Tibial nerve (tissue), 4 donors: ENCODE measurements at regions not wholly inside any gene's neighbourhood (a gene's known extent, or its start where the extent isn't known, plus 50 kb on each side); places are given as distances from the start of the nearest gene placed in this dataset.
"Not testable (repeated sequence)": the region's sequence is repeated elsewhere in the genome, so short reads cannot be mapped to it uniquely, and the experiment has no call there.

Experiments
- DNase-seq, 2 donors: peaks; one replicate each; pipeline ENCODE4 v3.0.0-alpha.2; 2019; ENCODE audit warnings: low spot score in 2 of 2
- H3K27ac ChIP-seq, 4 donors: fragments of 200-600 bp; sonication (generic) in 3 of 4; one replicate each; pipeline ENCODE4 v1.5.1; 2017 to 2019; ENCODE audit warnings: mild to moderate bottlenecking in 1 of 4
- H3K27me3 ChIP-seq, 2 donors: fragments of 200-600 bp; sonication (generic) in 1 of 2; one replicate each; pipeline versions ENCODE4 v1.5.1 to v1.6.0; 2017 to 2019
- H3K36me3 ChIP-seq, 3 donors: fragments of 200-600 bp; sonication (generic); one replicate each; pipeline ENCODE4 v1.5.1; 2018 to 2019
- H3K4me1 ChIP-seq, 4 donors: fragments of 200-600 bp; sonication (generic) in 3 of 4; one replicate each; pipeline ENCODE4 v1.5.1; 2017 to 2019
- H3K4me3 ChIP-seq, 4 donors: fragments of 200-600 bp; sonication (generic) in 3 of 4; one replicate each; pipeline ENCODE4 v1.5.1; 2017 to 2019; ENCODE audit warnings: mild to moderate bottlenecking in 1 of 4, moderate library complexity in 1 of 4
- H3K9me3 ChIP-seq, 4 donors: fragments of 200-600 bp; sonication (generic) in 3 of 4; one replicate each; pipeline ENCODE4 v1.5.1; 2017 to 2019
- EP300 ChIP-seq, 2 donors: sonication (generic); formaldehyde crosslinking; IDR thresholded peaks; one replicate each; pipeline ENCODE4 v1.6.1; 2017; ENCODE audit warnings: antibody characterized with exemption in 2 of 2, mild to moderate bottlenecking in 1 of 2
- POLR2A ChIP-seq, 2 donors: fragments of 450-650 bp; IDR thresholded peaks; one replicate each; pipeline ENCODE4 v1.6.1; 2017; ENCODE audit warnings: antibody characterized with exemption in 2 of 2, mild to moderate bottlenecking in 2 of 2, moderate library complexity in 2 of 2
- WGBS, 2 donors: methylation state at CpG; one replicate each; pipeline ENCODE4 v1.1.5; 2018; 5-methylcytosine and 5-hydroxymethylcytosine counted together
- TF ChIP-seq, protein P1 (sequence below), 5 experiments: fragments of 200-600 bp in 3 of 5; fragments of 450-650 bp in 2 of 5; sonication (generic) in 3 of 5; IDR thresholded peaks; one replicate each; pipeline ENCODE4 v1.5.1; 2016 to 2019; ENCODE audit warnings: antibody characterized with exemption in 5 of 5, mild to moderate bottlenecking in 3 of 5, moderate library complexity in 2 of 5

DNA sequence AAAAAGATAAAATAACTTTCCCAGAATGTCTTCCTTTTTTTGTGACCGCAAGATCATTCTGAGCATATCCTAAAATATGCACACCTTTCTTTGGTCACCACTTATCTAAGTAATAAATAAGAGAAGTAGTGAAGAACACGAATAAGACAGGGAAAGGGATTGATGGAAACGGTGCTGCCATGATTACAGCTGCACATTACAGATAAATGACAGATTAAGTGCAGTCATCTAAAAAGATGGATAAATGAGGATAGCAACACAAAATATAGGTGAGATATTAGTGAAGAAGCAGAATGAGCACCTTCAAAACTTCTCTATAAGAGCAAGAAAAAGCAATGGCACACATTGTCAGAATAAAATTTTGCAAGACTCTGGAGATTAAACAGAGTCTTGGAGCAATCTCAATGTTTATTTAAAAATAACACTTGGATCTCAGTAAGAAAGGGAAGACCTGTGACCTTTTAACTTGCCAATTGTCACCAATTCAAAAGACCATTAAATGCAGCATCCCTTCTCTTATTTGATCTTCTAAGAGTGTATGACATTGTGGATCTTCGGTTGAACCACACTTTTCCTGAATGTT lies 567.1 kb downstream of the KCNJ2 start:
- no peak for TF ChIP-seq EP300 (IDR thresholded peaks at IDR 0.05)
- TF ChIP-seq, protein P1, sequence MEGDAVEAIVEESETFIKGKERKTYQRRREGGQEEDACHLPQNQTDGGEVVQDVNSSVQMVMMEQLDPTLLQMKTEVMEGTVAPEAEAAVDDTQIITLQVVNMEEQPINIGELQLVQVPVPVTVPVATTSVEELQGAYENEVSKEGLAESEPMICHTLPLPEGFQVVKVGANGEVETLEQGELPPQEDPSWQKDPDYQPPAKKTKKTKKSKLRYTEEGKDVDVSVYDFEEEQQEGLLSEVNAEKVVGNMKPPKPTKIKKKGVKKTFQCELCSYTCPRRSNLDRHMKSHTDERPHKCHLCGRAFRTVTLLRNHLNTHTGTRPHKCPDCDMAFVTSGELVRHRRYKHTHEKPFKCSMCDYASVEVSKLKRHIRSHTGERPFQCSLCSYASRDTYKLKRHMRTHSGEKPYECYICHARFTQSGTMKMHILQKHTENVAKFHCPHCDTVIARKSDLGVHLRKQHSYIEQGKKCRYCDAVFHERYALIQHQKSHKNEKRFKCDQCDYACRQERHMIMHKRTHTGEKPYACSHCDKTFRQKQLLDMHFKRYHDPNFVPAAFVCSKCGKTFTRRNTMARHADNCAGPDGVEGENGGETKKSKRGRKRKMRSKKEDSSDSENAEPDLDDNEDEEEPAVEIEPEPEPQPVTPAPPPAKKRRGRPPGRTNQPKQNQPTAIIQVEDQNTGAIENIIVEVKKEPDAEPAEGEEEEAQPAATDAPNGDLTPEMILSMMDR (IDR thresholded peaks at IDR 0.05) = no peak
- no peak for TF ChIP-seq POLR2A (IDR thresholded peaks at IDR 0.05)
- H3K4me1 ChIP-seq = no peaks in the 10 kb centered on the region
- no peaks in the 10 kb centered on the region for H3K9me3 ChIP-seq
- WGBS, 2 donors = 90% methylated on average over 4 of the region's 4 CpGs
- no peak overlapping the region for H3K27ac ChIP-seq
- H3K27me3 ChIP-seq = no peaks in the 10 kb centered on the region
- no peak overlapping the region for H3K4me3 ChIP-seq
- DNase-seq = no peak
- H3K36me3 ChIP-seq = no peaks in the 10 kb centered on the region

DNA sequence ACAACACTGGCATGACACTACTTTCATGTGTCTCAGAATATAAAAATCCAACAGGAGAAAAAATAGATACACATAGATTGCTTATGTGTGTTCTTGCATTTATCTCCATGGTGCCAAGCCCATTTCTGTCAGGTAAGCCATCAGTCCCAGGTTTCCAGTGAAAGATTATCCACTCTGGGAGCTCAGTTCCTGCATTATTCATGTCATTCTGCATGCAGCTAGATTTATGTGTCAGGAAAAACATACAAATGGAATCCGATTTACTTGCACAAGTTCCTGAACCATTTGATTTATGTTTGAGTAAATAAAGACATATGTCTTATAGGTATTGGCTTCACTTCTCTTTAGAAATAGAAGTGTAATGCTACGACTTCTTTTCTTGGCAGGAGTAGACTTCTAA lies 569.7 kb downstream of the KCNJ2 start:
- WGBS, 2 donors = 64 to 71% methylated on average over 2 of the region's 2 CpGs
- no peak overlapping the region for H3K4me3 ChIP-seq
- H3K27ac ChIP-seq = no peak overlapping the region
- H3K4me1 ChIP-seq = no peaks in the 10 kb centered on the region
- no peaks in the 10 kb centered on the region for H3K36me3 ChIP-seq
- DNase-seq = no peak
- H3K27me3 ChIP-seq = no peaks in the 10 kb centered on the region
- TF ChIP-seq, protein P1 (IDR thresholded peaks at IDR 0.05) = no peak
- TF ChIP-seq EP300 (IDR thresholded peaks at IDR 0.05) = no peak
- no peaks in the 10 kb centered on the region for H3K9me3 ChIP-seq

DNA sequence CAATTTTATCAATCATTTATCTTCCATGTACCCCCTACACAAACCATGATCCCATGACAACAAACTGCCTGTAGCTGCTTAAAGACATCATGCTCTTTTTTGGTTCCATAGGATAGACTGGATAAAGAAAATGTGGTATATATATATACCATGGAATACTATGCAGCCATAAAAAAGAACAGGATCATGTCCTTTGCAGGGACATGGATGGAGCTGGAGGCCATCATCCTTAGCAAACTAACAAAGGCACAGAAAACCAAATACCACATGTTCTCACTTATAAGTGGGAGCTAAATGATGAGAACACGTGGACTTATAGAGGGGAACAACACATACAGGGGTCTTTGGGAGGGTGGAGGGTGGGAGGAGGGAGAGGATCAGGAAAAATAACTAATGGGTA lies 577.2 kb downstream of the KCNJ2 start:
- not testable (repeated sequence) for H3K4me1 ChIP-seq, H3K27me3 ChIP-seq, H3K27ac ChIP-seq, H3K4me3 ChIP-seq, H3K9me3 ChIP-seq, H3K36me3 ChIP-seq, DNase-seq
- WGBS, 2 donors = 83 to 95% methylated on average over 1 of the region's 1 CpG

DNA sequence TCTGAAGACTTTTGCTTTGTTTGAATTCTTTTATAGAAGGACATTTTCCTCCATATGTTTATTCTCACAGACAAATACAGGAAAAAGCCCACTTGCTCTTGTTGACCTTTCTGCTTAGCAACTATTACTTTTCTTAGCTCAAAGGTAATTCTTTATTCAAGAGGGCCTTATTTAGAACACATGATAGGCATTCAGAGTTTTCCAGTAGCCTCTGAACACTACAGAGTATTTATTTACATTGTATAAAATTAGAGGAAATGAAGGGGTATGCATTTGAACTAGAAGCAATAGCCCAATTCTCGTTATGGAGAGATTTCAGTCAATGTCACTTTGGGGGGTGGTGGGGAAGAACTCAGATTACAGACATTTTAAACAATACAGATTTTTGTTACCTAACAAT lies 581.7 kb downstream of the KCNJ2 start:
- DNase-seq = no peak
- Histone ChIP-seq H3K27me3 (no peaks in the 10 kb centered on the region), H3K36me3 (no peaks in the 10 kb centered on the region), H3K27ac (no peak overlapping the region), H3K4me3 (no peak overlapping the region), H3K4me1 (no peaks in the 10 kb centered on the region), H3K9me3 (no peaks in the 10 kb centered on the region)
- no peak for TF ChIP-seq EP300 (IDR thresholded peaks at IDR 0.05)
- no peak for TF ChIP-seq POLR2A (IDR thresholded peaks at IDR 0.05)
- TF ChIP-seq, protein P1 (IDR thresholded peaks at IDR 0.05) = no peak
- 40% methylated on average over 1 of the region's 1 CpG for WGBS, 2 donors

DNA sequence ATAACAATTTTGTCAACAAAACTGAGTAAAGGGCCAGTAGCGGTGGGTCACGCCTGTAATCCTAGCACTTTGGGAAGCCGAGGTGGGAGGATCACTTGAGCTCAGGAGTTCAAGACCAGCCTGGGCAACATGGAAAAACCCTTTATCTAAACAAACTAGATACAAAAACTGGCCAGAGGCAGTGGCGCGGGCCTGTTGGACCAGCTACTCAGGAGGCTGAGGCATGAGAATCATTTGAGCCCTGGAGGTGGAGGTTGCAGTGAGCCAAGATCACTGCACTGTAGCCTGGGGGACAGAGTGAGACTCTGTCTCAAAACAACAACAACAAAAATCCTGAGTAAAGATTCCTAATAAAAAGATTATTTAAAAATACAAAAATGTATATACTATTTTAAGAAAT lies 583.1 kb downstream of the KCNJ2 start:
- H3K36me3 ChIP-seq, H3K4me3 ChIP-seq, H3K9me3 ChIP-seq, H3K27ac ChIP-seq, DNase-seq, H3K4me1 ChIP-seq, H3K27me3 ChIP-seq: not testable (repeated sequence)
- 89 to 94% methylated on average over 5 of the region's 5 CpGs for WGBS, 2 donors

DNA sequence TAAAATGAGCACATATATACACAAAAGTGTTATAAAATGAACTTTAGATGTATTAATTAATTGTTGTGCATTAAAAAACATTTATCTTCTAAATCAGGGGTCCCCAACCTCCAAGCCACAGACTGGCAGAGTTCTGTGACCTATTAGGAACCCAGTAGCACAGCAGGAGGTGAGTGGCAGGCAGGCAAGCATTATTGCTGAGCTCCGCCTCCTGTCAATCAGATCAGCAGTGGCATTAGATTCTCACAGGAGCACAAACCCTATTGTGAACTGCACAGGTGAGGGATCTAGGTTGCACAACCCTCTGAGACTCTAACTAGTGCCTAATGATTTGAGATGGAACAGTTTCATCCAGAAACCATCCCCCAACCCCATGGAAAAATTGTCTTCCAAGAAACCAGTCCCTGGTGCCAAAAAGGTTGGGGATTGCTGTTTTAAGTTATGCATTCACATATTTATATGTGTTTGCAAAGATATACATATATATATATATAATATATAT lies 583.7 kb downstream of the KCNJ2 start:
- H3K9me3 ChIP-seq = no peaks in the 10 kb centered on the region
- no peak overlapping the region for H3K4me3 ChIP-seq
- H3K27ac ChIP-seq = no peak overlapping the region
- no peaks in the 10 kb centered on the region for H3K4me1 ChIP-seq
- TF ChIP-seq POLR2A (IDR thresholded peaks at IDR 0.05) = no peak
- TF ChIP-seq EP300 (IDR thresholded peaks at IDR 0.05) = no peak
- no peaks in the 10 kb centered on the region for H3K36me3 ChIP-seq
- no peaks in the 10 kb centered on the region for H3K27me3 ChIP-seq
- DNase-seq = no peak
- 93 to 100% methylated on average over 1 of the region's 1 CpG for WGBS, 2 donors

DNA sequence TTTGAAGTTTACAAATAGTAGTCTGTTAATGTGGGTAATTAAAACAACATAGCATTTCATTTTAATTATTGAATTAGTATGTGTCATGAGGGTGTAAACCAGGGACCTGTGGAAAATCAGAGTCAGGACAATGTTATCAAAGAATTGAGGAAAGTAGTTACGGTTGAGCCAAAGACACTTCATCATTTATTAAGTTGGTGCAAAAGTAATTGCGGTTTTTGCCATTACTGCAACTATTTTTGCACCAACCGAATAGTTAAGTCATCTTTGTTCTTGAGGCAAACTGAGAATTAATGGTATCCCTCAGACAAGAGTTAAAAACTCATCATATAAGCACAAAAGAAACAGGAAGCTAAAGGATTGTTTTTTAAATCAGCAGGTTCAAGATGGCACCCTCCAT lies 593.7 kb downstream of the KCNJ2 start:
- 93% methylated on average over 3 of the region's 3 CpGs for WGBS, 2 donors
- H3K4me3 ChIP-seq = no peak overlapping the region

More for the DNA sequence above, 593.7 kb downstream of the KCNJ2 start:
- no peak for TF ChIP-seq EP300 (IDR thresholded peaks at IDR 0.05)
- TF ChIP-seq POLR2A (IDR thresholded peaks at IDR 0.05) = no peak
- TF ChIP-seq, protein P1 (IDR thresholded peaks at IDR 0.05) = no peak
- Histone ChIP-seq H3K27me3 (no peaks in the 10 kb centered on the region), H3K4me1 (no peaks in the 10 kb centered on the region), H3K36me3 (no peaks in the 10 kb centered on the region), H3K27ac (no peak overlapping the region), H3K9me3 (no peaks in the 10 kb centered on the region)
- DNase-seq = no peak
